Endometrium (tissue), 2 donors: ENCODE measurements at regions not wholly inside any gene's neighbourhood (a gene's known extent, or its start where the extent isn't known, plus 50 kb on each side); places are given as distances from the start of the nearest gene placed in this dataset.

Experiments
- FAIRE-seq: peaks from 2 replicates; lab custom pipeline; 2012; peaks lifted over from hg19 to GRCh38; lab: Jason Lieb, UNC
- donor health status: control.
- donor health status: control.

- no peak for FAIRE-seq
Measured at GRCh38 chr4:100722133-100722532, 204.3 kb upstream of the EMCN start.

GRCh38 chr4:100721490-100721889 is 203.7 kb upstream of the EMCN start:
- FAIRE-seq: no peak

GRCh38 chr4:100721077-100721476 is 203.3 kb upstream of the EMCN start:
- FAIRE-seq: no peak

GRCh38 chr4:100716416-100716815 is 198.6 kb upstream of the EMCN start:
- FAIRE-seq: no peak

GRCh38 chr4:100708776-100709175 is 191.0 kb upstream of the EMCN start:
- FAIRE-seq: no peak

GRCh38 chr4:100707786-100708185 is 190.0 kb upstream of the EMCN start:
- FAIRE-seq: no peak

- no peak for FAIRE-seq
Measured at GRCh38 chr4:100696531-100696930, 178.7 kb upstream of the EMCN start.

- no peak for FAIRE-seq
Measured at GRCh38 chr4:100695871-100696270, 178.0 kb upstream of the EMCN start.

- no peak for FAIRE-seq
Measured at GRCh38 chr4:100695039-100695654, 177.3 kb upstream of the EMCN start.

GRCh38 chr4:100694467-100694866 is 176.6 kb upstream of the EMCN start:
- FAIRE-seq: no peak

- no peak for FAIRE-seq
Measured at GRCh38 chr4:100690812-100691211, 173.0 kb upstream of the EMCN start.

GRCh38 chr4:100688368-100688767 is 170.5 kb upstream of the EMCN start:
- FAIRE-seq: no peak

- no peak for FAIRE-seq
Measured at GRCh38 chr4:100682477-100683218, 164.8 kb upstream of the EMCN start.

- FAIRE-seq: no peak
Measured at GRCh38 chr4:100681289-100681688, 163.5 kb upstream of the EMCN start.

GRCh38 chr4:100679926-100680325 is 162.1 kb upstream of the EMCN start:
- FAIRE-seq: no peak

GRCh38 chr4:100674976-100675375 is 157.2 kb upstream of the EMCN start:
- FAIRE-seq: no peak

GRCh38 chr4:100657187-100657586 is 139.4 kb upstream of the EMCN start:
- FAIRE-seq: no peak

GRCh38 chr4:100651499-100652175 is 133.8 kb upstream of the EMCN start:
- no peak for FAIRE-seq

GRCh38 chr4:100649417-100649816 is 131.6 kb upstream of the EMCN start:
- FAIRE-seq: no peak

GRCh38 chr4:100644150-100644549 is 126.3 kb upstream of the EMCN start:
- no peak for FAIRE-seq

- no peak for FAIRE-seq
Measured at GRCh38 chr4:100641336-100641735, 123.5 kb upstream of the EMCN start.

GRCh38 chr4:100635899-100636298 is 118.1 kb upstream of the EMCN start:
- FAIRE-seq: no peak

- no peak for FAIRE-seq
Measured at GRCh38 chr4:100633269-100633668, 115.4 kb upstream of the EMCN start.
